ENCODE measurements at regions not wholly inside any gene's neighbourhood (a gene's known extent, or its start where the extent isn't known, plus 50 kb on each side); places are given as distances from the start of the nearest gene placed in this dataset.

GRCh38 chr18:46411867-46412690 is 244.9 kb downstream of the LOXHD1 start:
- peak; percentile 17 for DNase-seq

- DNase-seq = peak; percentile 10
Observed at GRCh38 chr18:46412916-46413315, 244.1 kb downstream of the LOXHD1 start.

- DNase-seq = no peak
Observed at GRCh38 chr18:46413684-46414083, 243.3 kb downstream of the LOXHD1 start.

GRCh38 chr18:46414863-46415262 is 242.2 kb downstream of the LOXHD1 start:
- no peak for DNase-seq

GRCh38 chr18:46415532-46416252 is 241.3 kb downstream of the LOXHD1 start:
- DNase-seq = peak; percentile 17

- DNase-seq = no peak
Observed at GRCh38 chr18:46416706-46417638, 240.0 kb downstream of the LOXHD1 start.

- DNase-seq = no peak
Observed at GRCh38 chr18:46418663-46419260, 238.3 kb downstream of the LOXHD1 start.

GRCh38 chr18:46419391-46420141 is 237.5 kb downstream of the LOXHD1 start:
- DNase-seq = no peak

GRCh38 chr18:46421973-46422551 is 235.0 kb downstream of the LOXHD1 start:
- no peak for DNase-seq

GRCh38 chr18:46422552-46423055 is 234.4 kb downstream of the LOXHD1 start:
- DNase-seq = no peak

- DNase-seq = no peak
Observed at GRCh38 chr18:46423226-46423805, 233.7 kb downstream of the LOXHD1 start.

GRCh38 chr18:46424898-46425297 is 232.1 kb downstream of the LOXHD1 start:
- no peak for DNase-seq

GRCh38 chr18:46425511-46425910 is 231.5 kb downstream of the LOXHD1 start:
- DNase-seq = no peak

- DNase-seq = no peak
Observed at GRCh38 chr18:46426021-46426678, 230.9 kb downstream of the LOXHD1 start.

GRCh38 chr18:46426679-46427047 is 230.4 kb downstream of the LOXHD1 start:
- no peak for DNase-seq
